HG03196 (cell line): ENCODE measurements at regions not wholly inside any gene's neighbourhood (a gene's known extent, or its start where the extent isn't known, plus 50 kb on each side); places are given as distances from the start of the nearest gene placed in this dataset.
"Not testable (repeated sequence)": the region's sequence is repeated elsewhere in the genome, so short reads cannot be mapped to it uniquely, and the experiment has no call there.

Experiments
- ATAC-seq: cut with Tn5 transposase; IDR thresholded peaks from one replicate; pipeline ENCODE4 v1.9.1; 2021; ENCODE audit not compliant: unreplicated experiment

GRCh38 chr15:79538527-79538926 is 106.4 kb downstream of the MINAR1 start:
- no peak for ATAC-seq

GRCh38 chr15:79539401-79539800 is 107.3 kb downstream of the MINAR1 start:
- no peak for ATAC-seq

- ATAC-seq: no peak
Observed at GRCh38 chr15:79540551-79540950, 108.4 kb downstream of the MINAR1 start.

GRCh38 chr15:79541196-79541595 is 109.1 kb downstream of the MINAR1 start:
- ATAC-seq: no peak

GRCh38 chr15:79543097-79543496 is 111.0 kb downstream of the MINAR1 start:
- ATAC-seq: no peak

GRCh38 chr15:79549196-79549595 is 117.1 kb downstream of the MINAR1 start:
- no peak for ATAC-seq

- no peak for ATAC-seq
Observed at GRCh38 chr15:79560384-79560783, 128.2 kb downstream of the MINAR1 start.

GRCh38 chr15:79561982-79562381 is 129.8 kb downstream of the MINAR1 start:
- no peak for ATAC-seq

GRCh38 chr15:79562403-79562815 is 130.3 kb downstream of the MINAR1 start:
- ATAC-seq: no peak

GRCh38 chr15:79562899-79563298 is 130.8 kb downstream of the MINAR1 start:
- no peak for ATAC-seq

GRCh38 chr15:79570004-79570403 is 137.9 kb downstream of the MINAR1 start:
- ATAC-seq: no peak

GRCh38 chr15:79572691-79573404 is 140.7 kb downstream of the MINAR1 start:
- no peak for ATAC-seq

GRCh38 chr15:79574431-79575273 is 142.5 kb downstream of the MINAR1 start:
- not testable (repeated sequence) for ATAC-seq

- no peak for ATAC-seq
Observed at GRCh38 chr15:79582650-79583049, 150.5 kb downstream of the MINAR1 start.

GRCh38 chr15:79592126-79592525 is 160.0 kb downstream of the MINAR1 start:
- no peak for ATAC-seq

GRCh38 chr15:79593119-79593869 is 161.2 kb downstream of the MINAR1 start:
- no peak for ATAC-seq

GRCh38 chr15:79595306-79595705 is 163.2 kb downstream of the MINAR1 start:
- ATAC-seq: no peak

- peak; percentile 90 for ATAC-seq
Observed at GRCh38 chr15:79595995-79596622, 164.0 kb downstream of the MINAR1 start.

GRCh38 chr15:79598639-79599038 is 166.5 kb downstream of the MINAR1 start:
- ATAC-seq: no peak

GRCh38 chr15:79601405-79602086 is 169.4 kb downstream of the MINAR1 start:
- ATAC-seq: no peak
